ENCODE measurements at regions not wholly inside any gene's neighbourhood (a gene's known extent, or its start where the extent isn't known, plus 50 kb on each side); places are given as distances from the start of the nearest gene placed in this dataset.

DNA sequence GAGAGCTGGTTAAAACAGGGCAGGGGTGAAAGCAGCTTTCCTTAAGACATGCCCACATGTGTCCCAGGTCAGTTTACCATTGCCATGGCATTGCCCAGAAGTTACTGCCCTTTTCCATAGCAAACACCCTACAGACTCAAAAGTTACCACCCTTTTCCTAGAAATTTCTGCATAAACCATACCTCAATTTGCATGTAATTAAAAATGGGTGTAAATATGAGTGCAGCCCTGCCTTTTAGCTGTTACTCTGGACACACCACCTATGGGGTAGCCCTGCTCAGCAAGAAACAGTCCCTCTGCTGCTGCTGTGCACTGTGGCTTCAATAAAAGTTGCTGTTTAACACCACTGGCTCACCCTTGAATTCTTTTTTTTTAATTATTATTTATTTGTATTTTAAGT lies 168.5 kb upstream of the C16orf82 start:
- Mint-ChIP-seq H3K27me3 (ENCODE audit: low read depth) (no peaks in the 10 kb centered on the region), H3K27ac (no peak overlapping the region), H3K36me3 (no peaks in the 10 kb centered on the region), H3K4me1 (peaks cover 16% of the 10 kb centered on the region), H3K4me3 (no peak overlapping the region), H3K9me3 (no peaks in the 10 kb centered on the region)
- POLR2A ChIA-PET: no interaction called here
- no peak for DNase-seq (ENCODE audit: low spot score)
- CTCF ChIA-PET: interaction anchor here (0.6 kb wide), 1 partner anchor 212 kb away, joined by 3 read pairs; no protein-coding TSS in a partner anchor
- TF ChIP-seq, protein P1, sequence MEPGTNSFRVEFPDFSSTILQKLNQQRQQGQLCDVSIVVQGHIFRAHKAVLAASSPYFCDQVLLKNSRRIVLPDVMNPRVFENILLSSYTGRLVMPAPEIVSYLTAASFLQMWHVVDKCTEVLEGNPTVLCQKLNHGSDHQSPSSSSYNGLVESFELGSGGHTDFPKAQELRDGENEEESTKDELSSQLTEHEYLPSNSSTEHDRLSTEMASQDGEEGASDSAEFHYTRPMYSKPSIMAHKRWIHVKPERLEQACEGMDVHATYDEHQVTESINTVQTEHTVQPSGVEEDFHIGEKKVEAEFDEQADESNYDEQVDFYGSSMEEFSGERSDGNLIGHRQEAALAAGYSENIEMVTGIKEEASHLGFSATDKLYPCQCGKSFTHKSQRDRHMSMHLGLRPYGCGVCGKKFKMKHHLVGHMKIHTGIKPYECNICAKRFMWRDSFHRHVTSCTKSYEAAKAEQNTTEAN (CRISPR knock-in tag; IDR thresholded peaks at IDR 0.05): no peak
- TF ChIP-seq GABPB1 (CRISPR knock-in tag; IDR thresholded peaks at IDR 0.05): no peak
- TF ChIP-seq ZNF396 (CRISPR knock-in tag; IDR thresholded peaks at IDR 0.05; ENCODE audit: borderline replicate concordance): no peak
- no peak for TF ChIP-seq GTF2I (CRISPR knock-in tag; conservative IDR thresholded peaks at IDR 0.05)
- no peak for TF ChIP-seq ZNF138 (CRISPR knock-in tag; conservative IDR thresholded peaks at IDR 0.05)
- TF ChIP-seq KAT7 (CRISPR knock-in tag; IDR thresholded peaks at IDR 0.05; ENCODE audit: borderline replicate concordance): no peak
- no peak for TF ChIP-seq TEAD4 (CRISPR knock-in tag; IDR thresholded peaks at IDR 0.05)
- TF ChIP-seq E2F5 (CRISPR knock-in tag; IDR thresholded peaks at IDR 0.05): no peak
- no peak for TF ChIP-seq ATF2 (CRISPR knock-in tag; IDR thresholded peaks at IDR 0.05; ENCODE audit: borderline replicate concordance, low read depth)
- TF ChIP-seq FOXJ3 (CRISPR knock-in tag; IDR thresholded peaks at IDR 0.05; ENCODE audit: borderline replicate concordance): no peak
- no peak for TF ChIP-seq MLX (CRISPR knock-in tag; IDR thresholded peaks at IDR 0.05)
- TF ChIP-seq CREM (CRISPR knock-in tag; IDR thresholded peaks at IDR 0.05): no peak
- TF ChIP-seq CREB1 (CRISPR knock-in tag; IDR thresholded peaks at IDR 0.05): no peak
- TF ChIP-seq NR2C2 (CRISPR knock-in tag; IDR thresholded peaks at IDR 0.05): no peak
- TF ChIP-seq FOXP1 (CRISPR knock-in tag; IDR thresholded peaks at IDR 0.05; ENCODE audit: borderline replicate concordance): no peak
- TF ChIP-seq, protein P2, sequence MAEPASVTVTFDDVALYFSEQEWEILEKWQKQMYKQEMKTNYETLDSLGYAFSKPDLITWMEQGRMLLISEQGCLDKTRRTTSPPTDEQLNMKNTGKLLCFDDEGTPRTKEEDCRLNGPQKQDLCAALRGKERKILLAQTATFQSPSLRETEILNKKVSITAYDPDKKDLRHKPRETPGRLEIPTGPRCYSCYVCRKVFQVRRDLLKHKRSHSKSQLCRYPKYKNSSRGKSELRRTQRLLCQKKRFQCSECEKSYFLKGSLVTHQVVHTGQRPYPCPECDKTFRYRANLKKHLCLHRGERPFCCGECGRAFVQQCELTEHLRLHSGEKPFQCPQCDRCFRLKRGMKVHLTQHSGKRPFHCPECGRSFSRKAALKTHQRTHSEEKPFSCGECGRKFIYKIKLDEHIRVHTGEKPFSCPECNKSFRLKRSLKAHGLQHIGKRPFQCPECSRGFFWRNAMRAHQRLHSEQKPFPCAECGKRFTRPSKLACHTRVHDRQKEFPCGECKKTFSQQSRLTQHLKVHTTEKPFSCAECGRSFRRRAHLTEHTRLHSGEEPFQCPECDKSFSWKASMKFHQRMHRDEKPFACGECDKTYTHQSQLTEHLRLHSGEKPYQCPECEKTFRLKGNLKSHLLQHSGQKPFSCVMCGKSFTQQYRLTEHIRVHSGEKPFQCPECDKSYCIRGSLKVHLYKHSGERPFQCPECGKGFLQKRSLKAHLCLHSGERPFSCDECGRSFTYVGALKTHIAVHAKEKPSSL (CRISPR knock-in tag; conservative IDR thresholded peaks at IDR 0.05): no peak
- no peak for TF ChIP-seq ELF4 (CRISPR knock-in tag; IDR thresholded peaks at IDR 0.05; ENCODE audit: low read depth)
- no peak for TF ChIP-seq RORB (CRISPR knock-in tag; IDR thresholded peaks at IDR 0.05)
- TF ChIP-seq TCF7 (CRISPR knock-in tag; IDR thresholded peaks at IDR 0.05; ENCODE audit: low read depth): no peak
- ATAC-seq: no peak

- Mint-ChIP-seq H3K27ac (no peak overlapping the region), H3K27me3 (ENCODE audit: low read depth) (no peaks in the 10 kb centered on the region), H3K36me3 (no peaks in the 10 kb centered on the region), H3K9me3 (no peaks in the 10 kb centered on the region), H3K4me3 (no peak overlapping the region), H3K4me1 (peaks cover 13% of the 10 kb centered on the region)
- no peak for ATAC-seq
- ChIA-PET POLR2A (no interaction called here), CTCF (interaction anchor here (0.8 kb wide), 1 partner anchor 209 kb away, joined by 4 read pairs; no protein-coding TSS in a partner anchor)
- DNase-seq (ENCODE audit: low spot score): no peak
- TF ChIP-seq USF2 (CRISPR knock-in tag; IDR thresholded peaks at IDR 0.05) (no peak), ZNF423 (CRISPR knock-in tag; IDR thresholded peaks at IDR 0.05) (no peak), IRF1 (CRISPR knock-in tag; IDR thresholded peaks at IDR 0.05) (no peak), ZNF263 (CRISPR knock-in tag; IDR thresholded peaks at IDR 0.05; ENCODE audit: low read depth) (no peak)
- TF ChIP-seq, protein P3, sequence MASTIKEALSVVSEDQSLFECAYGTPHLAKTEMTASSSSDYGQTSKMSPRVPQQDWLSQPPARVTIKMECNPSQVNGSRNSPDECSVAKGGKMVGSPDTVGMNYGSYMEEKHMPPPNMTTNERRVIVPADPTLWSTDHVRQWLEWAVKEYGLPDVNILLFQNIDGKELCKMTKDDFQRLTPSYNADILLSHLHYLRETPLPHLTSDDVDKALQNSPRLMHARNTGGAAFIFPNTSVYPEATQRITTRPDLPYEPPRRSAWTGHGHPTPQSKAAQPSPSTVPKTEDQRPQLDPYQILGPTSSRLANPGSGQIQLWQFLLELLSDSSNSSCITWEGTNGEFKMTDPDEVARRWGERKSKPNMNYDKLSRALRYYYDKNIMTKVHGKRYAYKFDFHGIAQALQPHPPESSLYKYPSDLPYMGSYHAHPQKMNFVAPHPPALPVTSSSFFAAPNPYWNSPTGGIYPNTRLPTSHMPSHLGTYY (CRISPR knock-in tag; IDR thresholded peaks at IDR 0.05): no peak
Observed at GRCh38 chr16:26901196-26901861, 165.4 kb upstream of the C16orf82 start.
